H1 (cell line): ENCODE measurements at regions not wholly inside any gene's neighbourhood (a gene's known extent, or its start where the extent isn't known, plus 50 kb on each side); places are given as distances from the start of the nearest gene placed in this dataset.

Experiments
- CTCF ChIA-PET: fragments of 300-600 bp; sonication (Branson Sonifier 250); formaldehyde crosslinking; loops from one replicate; lab custom pipeline; 2021; ENCODE audit not compliant: partially characterized antibody; lab: Charles Lee
- POLR2A ChIA-PET: fragments of 300-600 bp; sonication (Branson Sonifier 250); formaldehyde crosslinking; loops from one replicate; lab custom pipeline; 2021; ENCODE audit warnings: inconsistent platforms; ENCODE audit not compliant: partially characterized antibody; lab: Charles Lee
- DNase-seq, 2 experiments: peaks; one replicate each; pipeline versions ENCODE4 v3.0.0 to v3.0.0-alpha.2; 2010 to 2022; ENCODE audit warnings: low spot score in 2 of 2, low read depth in 1 of 2, mixed read lengths in 1 of 2
- FAIRE-seq: peaks from 2 replicates; lab custom pipeline; 2011; peaks lifted over from hg19 to GRCh38; lab: Jason Lieb, UNC
- H2AFZ ChIP-seq: 2 replicates; pipeline ENCODE4 v1.8.1; 2012; ENCODE audit warnings: low read length, inconsistent platforms
- H2AK5ac ChIP-seq: 2 replicates; pipeline ENCODE4 v1.6.1; 2013; ENCODE audit warnings: low read depth, low read length
- H2BK120ac ChIP-seq: replicated peaks from 2 replicates; pipeline ENCODE3; 2013; ENCODE audit warnings: low read depth, low read length, inconsistent platforms
- H2BK12ac ChIP-seq: 2 replicates; pipeline ENCODE4 v1.6.1; 2013; ENCODE audit warnings: low read depth, low read length
- H2BK15ac ChIP-seq: 2 replicates; pipeline ENCODE4 v1.6.1; 2013; ENCODE audit warnings: low read length
- H2BK20ac ChIP-seq: 2 replicates; pipeline ENCODE4 v1.6.1; 2013; ENCODE audit warnings: low read length
- H2BK5ac ChIP-seq: 2 replicates; pipeline ENCODE4 v1.6.1; 2013; ENCODE audit warnings: low read depth, low read length
- H3K14ac ChIP-seq: 2 replicates; pipeline ENCODE4 v1.6.1; 2013; ENCODE audit warnings: inconsistent platforms; ENCODE audit not compliant: insufficient read length
- H3K18ac ChIP-seq: 2 replicates; pipeline ENCODE4 v1.6.1; 2013; ENCODE audit warnings: low read length; ENCODE audit errors: extremely low read depth
- H3K23ac ChIP-seq: 2 replicates; pipeline ENCODE4 v1.6.1; 2013; ENCODE audit warnings: inconsistent platforms; ENCODE audit not compliant: insufficient read length
- H3K23me2 ChIP-seq: 2 replicates; pipeline ENCODE4 v1.6.1; 2013; ENCODE audit warnings: low read depth, low read length
- H3K27ac ChIP-seq: 2 replicates; pipeline ENCODE4 v1.6.1; 2011; ENCODE audit warnings: low read depth, low read length, inconsistent platforms
- H3K27me3 ChIP-seq, 4 experiments: replicated peaks in 1 of 4; 1 replicate in 1 of 4; 2 replicates in 3 of 4; pipeline versions ENCODE4 v1.6.1 to v1.8.1; 2011 to 2013; ENCODE audit warnings: low read length in 3 of 4, mild to moderate bottlenecking in 3 of 4, inconsistent platforms in 2 of 4, mixed read lengths in 2 of 4, moderate library complexity in 1 of 4; ENCODE audit not compliant: control insufficient read depth in 3 of 4, insufficient read depth in 3 of 4; ENCODE audit errors: extremely low read depth in 1 of 4
- H3K36me3 ChIP-seq, 4 experiments: 2 replicates each; pipeline versions ENCODE4 v1.6.1 to v1.8.1; 2011 to 2013; ENCODE audit warnings: mild to moderate bottlenecking in 4 of 4, low read length in 3 of 4, moderate library complexity in 2 of 4, control low read depth in 1 of 4, inconsistent platforms in 1 of 4; ENCODE audit not compliant: insufficient read depth in 4 of 4, control insufficient read depth in 2 of 4
- H3K4ac ChIP-seq: replicated peaks from 2 replicates; pipeline ENCODE3; 2013; ENCODE audit warnings: low read length, low read depth, mixed read lengths, inconsistent platforms; ENCODE audit not compliant: insufficient read length
- H3K4me1 ChIP-seq, 4 experiments: replicated peaks in 1 of 4; 1 replicate in 1 of 4; 2 replicates in 3 of 4; pipeline versions ENCODE4 v1.6.1 to v1.8.1; 2011 to 2013; ENCODE audit warnings: low read length in 3 of 4, inconsistent platforms in 2 of 4, mixed read lengths in 1 of 4; ENCODE audit not compliant: insufficient read depth in 4 of 4, control insufficient read depth in 3 of 4
- H3K4me2 ChIP-seq, 2 experiments: 2 replicates each; pipeline versions ENCODE4 v1.6.1 to v1.8.1; 2011 to 2013; ENCODE audit warnings: low read depth in 2 of 2, low read length in 2 of 2, control low read depth in 1 of 2, inconsistent platforms in 1 of 2, mild to moderate bottlenecking in 1 of 2; ENCODE audit not compliant: insufficient read depth in 1 of 2
- H3K4me3 ChIP-seq, 4 experiments: fragments of 200-600, 300-600 bp in 1 of 4; sonication (generic), shearing (Covaris generic), sonication (Bioruptor Twin) in 1 of 4; 2 replicates each; pipeline versions ENCODE4 v1.5.1 to v1.8.1; 2011 to 2016; ENCODE audit warnings: low read length in 4 of 4, low read depth in 3 of 4, control low read depth in 2 of 4, inconsistent platforms in 2 of 4, mild to moderate bottlenecking in 2 of 4, mixed read lengths in 1 of 4, moderate library complexity in 1 of 4; ENCODE audit not compliant: insufficient read depth in 2 of 4; ENCODE audit errors: extremely low read depth in 1 of 4
- H3K56ac ChIP-seq: replicated peaks from 2 replicates; pipeline ENCODE3; 2013; ENCODE audit warnings: low read depth, mild to moderate bottlenecking, mixed read lengths, low read length, inconsistent platforms; ENCODE audit not compliant: insufficient read length
- H3K79me1 ChIP-seq: 2 replicates; pipeline ENCODE4 v1.6.1; 2013; ENCODE audit warnings: low read depth, low read length, control low read depth
- H3K79me2 ChIP-seq, 2 experiments: 2 replicates each; pipeline versions ENCODE4 v1.6.1 to v1.8.1; 2012 to 2013; ENCODE audit warnings: low read length in 2 of 2, mild to moderate bottlenecking in 2 of 2, inconsistent platforms in 1 of 2; ENCODE audit not compliant: insufficient read depth in 2 of 2, control insufficient read depth in 1 of 2
- H3K9ac ChIP-seq, 4 experiments: replicated peaks in 1 of 4; 1 replicate in 1 of 4; 2 replicates in 3 of 4; pipeline versions ENCODE4 v1.6.1 to v1.8.1; 2011 to 2013; ENCODE audit warnings: low read depth in 3 of 4, low read length in 3 of 4, control low read depth in 2 of 4, mild to moderate bottlenecking in 2 of 4, moderate library complexity in 2 of 4, inconsistent platforms in 1 of 4; ENCODE audit errors: extremely low read depth in 1 of 4
- H3K9me3 ChIP-seq, 2 experiments: 2 replicates each; pipeline versions ENCODE4 v1.6.1 to v1.8.1; 2012 to 2013; ENCODE audit warnings: mild to moderate bottlenecking in 2 of 2, moderate library complexity in 2 of 2, control low read depth in 1 of 2, inconsistent platforms in 1 of 2, low read depth in 1 of 2, low read length in 1 of 2, mixed read lengths in 1 of 2; ENCODE audit not compliant: insufficient read depth in 2 of 2
- H4K20me1 ChIP-seq, 2 experiments: replicated peaks in 1 of 2; 2 replicates each; pipeline versions ENCODE3 to v1.8.1; 2011 to 2013; ENCODE audit warnings: inconsistent platforms in 2 of 2, low read length in 2 of 2, mild to moderate bottlenecking in 1 of 2; ENCODE audit not compliant: insufficient read depth in 2 of 2, control insufficient read depth in 1 of 2
- H4K5ac ChIP-seq: 2 replicates; pipeline ENCODE4 v1.6.1; 2013; ENCODE audit warnings: low read length, low read depth, mixed read lengths, inconsistent platforms; ENCODE audit not compliant: insufficient read length
- H4K8ac ChIP-seq: 2 replicates; pipeline ENCODE4 v1.8.0; 2013; ENCODE audit warnings: mild to moderate bottlenecking, moderate library complexity, low read length, inconsistent platforms; ENCODE audit not compliant: insufficient read depth; ENCODE audit errors: extremely low read depth
- H4K91ac ChIP-seq: replicated peaks from 2 replicates; pipeline ENCODE3; 2013; ENCODE audit warnings: low read length, mixed read lengths, inconsistent platforms; ENCODE audit not compliant: insufficient read length
- CBX5 ChIP-seq: fragments of 300-800, 300-1000 bp; sonication (generic); IDR thresholded peaks from 2 replicates; pipeline ENCODE4 v1.7.1; 2016; ENCODE audit warnings: antibody characterized with exemption, low read length, low read depth
- HDAC2 ChIP-seq, 2 experiments: fragments of 300-600 bp in 1 of 2; sonication (generic) in 1 of 2; IDR thresholded peaks; 2 replicates each; pipeline ENCODE4 v1.6.1; 2011 to 2012; ENCODE audit warnings: low read depth in 2 of 2, low read length in 2 of 2, mild to moderate bottlenecking in 2 of 2, moderate library complexity in 2 of 2, borderline replicate concordance in 1 of 2, inconsistent platforms in 1 of 2
- HDAC6 ChIP-seq: IDR thresholded peaks from one replicate; pipeline ENCODE4 v1.7.1; 2012; ENCODE audit warnings: low read depth, mild to moderate bottlenecking, inconsistent platforms, low read length, moderate library complexity
- KDM4A ChIP-seq: IDR thresholded peaks from one replicate; pipeline ENCODE4 v1.7.1; 2012; ENCODE audit warnings: low read depth, mild to moderate bottlenecking, moderate library complexity, low read length, inconsistent platforms; ENCODE audit not compliant: severe bottlenecking
- NANOG ChIP-seq: IDR thresholded peaks from 2 replicates; pipeline ENCODE4 v1.6.1; 2011; ENCODE audit warnings: low read length, low read depth, mild to moderate bottlenecking, inconsistent platforms; ENCODE audit not compliant: insufficient read depth, poor library complexity, severe bottlenecking
- POLR2A ChIP-seq, 2 experiments: IDR thresholded peaks; 1 replicate in 1 of 2; 2 replicates in 1 of 2; pipeline ENCODE4 v1.6.1; 2011; ENCODE audit warnings: low read depth in 2 of 2, low read length in 2 of 2, mild to moderate bottlenecking in 2 of 2; ENCODE audit errors: control extremely low read depth in 1 of 2
- POU5F1 ChIP-seq: IDR thresholded peaks from 2 replicates; pipeline ENCODE4 v1.6.1; 2011; ENCODE audit warnings: low read depth, mild to moderate bottlenecking, low read length, moderate library complexity
- RNF2 ChIP-seq: fragments of 200-900, 300-1000 bp; sonication (generic); IDR thresholded peaks from 2 replicates; pipeline ENCODE4 v1.7.1; 2016; ENCODE audit warnings: borderline replicate concordance, low read depth, mild to moderate bottlenecking, antibody characterized with exemption, low read length; ENCODE audit not compliant: poor library complexity, severe bottlenecking; ENCODE audit errors: missing control alignments
- RXRA ChIP-seq: IDR thresholded peaks from 2 replicates; pipeline ENCODE4 v1.6.1; 2011; ENCODE audit warnings: low read depth, mild to moderate bottlenecking, low read length, moderate library complexity; ENCODE audit not compliant: insufficient read depth
- SIN3A ChIP-seq, 2 experiments: IDR thresholded peaks in 1 of 2; conservative IDR thresholded peaks in 1 of 2; 2 replicates each; pipeline ENCODE4 v1.6.1; 2011 to 2012; ENCODE audit warnings: low read length in 2 of 2, improper control_type of control experiment in 1 of 2, low read depth in 1 of 2, mild to moderate bottlenecking in 1 of 2
- TBP ChIP-seq: IDR thresholded peaks from 2 replicates; pipeline ENCODE4 v1.6.1; 2011; ENCODE audit warnings: low read depth, low read length, improper control_type of control experiment
- TEAD4 ChIP-seq: IDR thresholded peaks from 2 replicates; pipeline ENCODE4 v1.6.1; 2012; ENCODE audit warnings: low read depth, low read length, inconsistent platforms, mixed read lengths
- WGBS, 2 experiments: shearing (Covaris generic) in 1 of 2; methylation state at CpG; one replicate each; pipeline versions ENCODE4 v1.1.6 to v1.1.7; 2013 to 2015; ENCODE audit warnings: low lambda C conversion rate in 2 of 2, mixed read lengths in 2 of 2, inconsistent platforms in 1 of 2, low coverage in 1 of 2, missing lambda C conversion rate in 1 of 2; ENCODE audit not compliant: insufficient replicate concordance in 2 of 2, insufficient coverage in 1 of 2, insufficient read length in 1 of 2; ENCODE audit errors: extremely low coverage in 1 of 2, missing lambda C conversion rate in 1 of 2; 5-methylcytosine and 5-hydroxymethylcytosine counted together
- TF ChIP-seq, protein P1 (sequence below): IDR thresholded peaks from 2 replicates; pipeline ENCODE4 v1.6.1; 2011; ENCODE audit warnings: low read depth, mild to moderate bottlenecking, low read length; ENCODE audit not compliant: insufficient read depth

GRCh38 chr10:128725531-128725930 lies 599.3 kb upstream of the MKI67 start:
- Histone ChIP-seq H3K18ac (no peak overlapping the region), H2BK15ac (peak overlapping the region; percentile 53; the same call in 1 of the 2 replicates), H3K27me3 (no peaks in the 10 kb centered on the region), H3K9me3 (no peaks in the 10 kb centered on the region), H2BK5ac (no peak overlapping the region), H2BK20ac (no peak overlapping the region), H3K23me2 (no peaks in the 10 kb centered on the region), H4K8ac (no peak overlapping the region; the same call in 1 of the 2 replicates), H4K91ac (no peak overlapping the region), H2AFZ (no peak overlapping the region), H3K79me2 (no peaks in the 10 kb centered on the region), H3K4me1 (peaks cover 0 to 5% (median 2%) of the 10 kb centered on the region in 4 experiments; a peak in 4 of 7 replicates), H3K4ac (no peak overlapping the region), H3K4me3 (no peak overlapping the region), H3K23ac (no peak overlapping the region), H3K27ac (no peak overlapping the region), H2AK5ac (no peak overlapping the region), H3K36me3 (no peaks in the 10 kb centered on the region), H3K4me2 (no peak overlapping the region), H2BK120ac (no peak overlapping the region), H3K14ac (no peak overlapping the region), H3K79me1 (no peaks in the 10 kb centered on the region), H3K56ac (no peak overlapping the region), H4K5ac (no peak overlapping the region), H3K9ac (no peak overlapping the region), H4K20me1 (no peaks in the 10 kb centered on the region), H2BK12ac (no peak overlapping the region)
- ChIA-PET POLR2A (no interaction called here), CTCF (interaction anchor here (0.8 to 3.1 kb wide), 10 partner anchors 9 to 179 kb away, joined by 3 to 13 read pairs (median 4); no protein-coding TSS in a partner anchor)
- 90% methylated on average over 2 of the region's 2 CpGs; no CpG with 5 or more reads in 1 of the 2 experiments for WGBS, 2 experiments
- no peak for FAIRE-seq
- DNase-seq, result no peak
- TF ChIP-seq CBX5 (no peak), TBP (no peak), NANOG (no peak), RNF2 (no peak), KDM4A (no peak), SIN3A (conservative IDR thresholded peaks at IDR 0.05 in 1 of 2, IDR thresholded peaks at IDR 0.05 in 1 of 2; ENCODE audit: low read depth in 1 of 2, low read length in 2 of 2) (no peak), POU5F1 (no peak), HDAC2 (IDR thresholded peaks at IDR 0.05; ENCODE audit: borderline replicate concordance in 1 of 2, low read depth in 2 of 2, low read length in 2 of 2) (no peak), POLR2A (IDR thresholded peaks at IDR 0.05; ENCODE audit: control extremely low read depth in 1 of 2, low read depth in 2 of 2, low read length in 2 of 2) (no peak), TEAD4 (no peak), HDAC6 (no peak), RXRA (no peak)
- TF ChIP-seq, protein P1, sequence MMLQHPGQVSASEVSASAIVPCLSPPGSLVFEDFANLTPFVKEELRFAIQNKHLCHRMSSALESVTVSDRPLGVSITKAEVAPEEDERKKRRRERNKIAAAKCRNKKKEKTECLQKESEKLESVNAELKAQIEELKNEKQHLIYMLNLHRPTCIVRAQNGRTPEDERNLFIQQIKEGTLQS, result no peak
